H9 (cell line): ENCODE measurements at regions not wholly inside any gene's neighbourhood (a gene's known extent, or its start where the extent isn't known, plus 50 kb on each side); places are given as distances from the start of the nearest gene placed in this dataset.

Experiments used
- DNase-seq: peaks from one replicate; pipeline ENCODE4 v3.0.0-alpha.2; 2017
- H2AFZ ChIP-seq: one replicate; pipeline ENCODE4 v1.6.1; 2013; ENCODE audit warnings: mild to moderate bottlenecking, low read length, control low read depth, moderate library complexity
- H2AK5ac ChIP-seq: 2 replicates; pipeline ENCODE4 v1.6.1; 2013; ENCODE audit warnings: low read length, control low read depth, mixed read lengths; ENCODE audit not compliant: insufficient read length
- H2BK120ac ChIP-seq: one replicate; pipeline ENCODE4 v1.6.1; 2013; ENCODE audit warnings: low read depth, mild to moderate bottlenecking, low read length, control low read depth, inconsistent platforms; ENCODE audit not compliant: poor library complexity, severe bottlenecking
- H2BK12ac ChIP-seq: 2 replicates; pipeline ENCODE4 v1.6.1; 2013; ENCODE audit warnings: low read length, control low read depth, mixed read lengths, low read depth; ENCODE audit not compliant: insufficient read length
- H2BK15ac ChIP-seq: 2 replicates; pipeline ENCODE4 v1.6.1; 2013; ENCODE audit warnings: low read depth, low read length, control low read depth
- H2BK20ac ChIP-seq: one replicate; pipeline ENCODE4 v1.6.1; 2013; ENCODE audit warnings: low read depth, mild to moderate bottlenecking, low read length, control low read depth, inconsistent platforms; ENCODE audit not compliant: poor library complexity, severe bottlenecking
- H2BK5ac ChIP-seq: 2 replicates; pipeline ENCODE4 v1.6.1; 2013; ENCODE audit warnings: low read length, control low read depth, mixed read lengths; ENCODE audit not compliant: insufficient read length
- H3K14ac ChIP-seq: 2 replicates; pipeline ENCODE4 v1.6.1; 2013; ENCODE audit warnings: low read length, control low read depth; ENCODE audit not compliant: insufficient read depth
- H3K18ac ChIP-seq: 2 replicates; pipeline ENCODE4 v1.6.1; 2013; ENCODE audit warnings: low read depth, mild to moderate bottlenecking, mixed read lengths, low read length, control low read depth; ENCODE audit not compliant: insufficient read length
- H3K23ac ChIP-seq: 2 replicates; pipeline ENCODE4 v1.6.1; 2013; ENCODE audit warnings: low read length, control low read depth, mixed read lengths, low read depth; ENCODE audit not compliant: insufficient read length
- H3K23me2 ChIP-seq: 2 replicates; pipeline ENCODE4 v1.6.1; 2013; ENCODE audit warnings: low read depth, mild to moderate bottlenecking, mixed read lengths, low read length, control low read depth; ENCODE audit not compliant: insufficient read length, poor library complexity, severe bottlenecking
- H3K27ac ChIP-seq: 2 replicates; pipeline ENCODE4 v1.5.1; 2013; ENCODE audit warnings: low read length, control low read depth, mixed read lengths, low read depth; ENCODE audit not compliant: insufficient read length
- H3K27me3 ChIP-seq: 2 replicates; pipeline ENCODE4 v1.6.1; 2013; ENCODE audit warnings: low read length, control low read depth, inconsistent platforms; ENCODE audit not compliant: insufficient read depth
- H3K4ac ChIP-seq: 2 replicates; pipeline ENCODE4 v1.6.1; 2013; ENCODE audit warnings: low read depth, mild to moderate bottlenecking, control low read depth, inconsistent platforms, low read length, moderate library complexity
- H3K4me1 ChIP-seq: 2 replicates; pipeline ENCODE4 v1.6.1; 2013; ENCODE audit warnings: low read length, control low read depth, inconsistent platforms; ENCODE audit not compliant: insufficient read depth
- H3K4me2 ChIP-seq: 2 replicates; pipeline ENCODE4 v1.6.1; 2013; ENCODE audit warnings: low read length, control low read depth, mixed read lengths; ENCODE audit not compliant: insufficient read length, insufficient read depth
- H3K56ac ChIP-seq: 2 replicates; pipeline ENCODE4 v1.6.1; 2013; ENCODE audit warnings: low read depth, mild to moderate bottlenecking, mixed read lengths, low read length, control low read depth; ENCODE audit not compliant: insufficient read length
- H3K79me1 ChIP-seq: 2 replicates; pipeline ENCODE4 v1.6.1; 2013; ENCODE audit warnings: low read depth, mild to moderate bottlenecking, moderate library complexity, low read length, control low read depth, inconsistent platforms; ENCODE audit not compliant: insufficient read depth, poor library complexity, severe bottlenecking
- H3K79me2 ChIP-seq: 2 replicates; pipeline ENCODE4 v1.6.1; 2013; ENCODE audit warnings: low read length, control low read depth, inconsistent platforms; ENCODE audit not compliant: insufficient read depth
- H3K9ac ChIP-seq: 2 replicates; pipeline ENCODE4 v1.6.1; 2013; ENCODE audit warnings: low read length, control low read depth, mixed read lengths; ENCODE audit not compliant: insufficient read length; ENCODE audit errors: extremely low read depth
- H3K9me3 ChIP-seq: one replicate; pipeline ENCODE4 v1.6.1; 2013; ENCODE audit warnings: low read depth, low read length, inconsistent platforms; ENCODE audit not compliant: control insufficient read depth
- H3T11ph ChIP-seq: one replicate; pipeline ENCODE4 v1.6.1; 2013; ENCODE audit warnings: mild to moderate bottlenecking, low read length, control low read depth, inconsistent platforms
- H4K20me1 ChIP-seq: one replicate; pipeline ENCODE4 v1.6.1; 2013; ENCODE audit not compliant: control insufficient read depth, insufficient read length, insufficient read depth
- H4K5ac ChIP-seq: 2 replicates; pipeline ENCODE4 v1.6.1; 2013; ENCODE audit warnings: low read depth, mild to moderate bottlenecking, mixed read lengths, low read length, control low read depth; ENCODE audit not compliant: insufficient read length
- H4K8ac ChIP-seq: replicated peaks from 2 replicates; pipeline ENCODE4 v1.6.1; 2013; ENCODE audit warnings: low read length, control low read depth, mixed read lengths, low read depth; ENCODE audit not compliant: insufficient read length
- H4K91ac ChIP-seq: 2 replicates; pipeline ENCODE4 v1.6.1; 2013; ENCODE audit warnings: low read depth, mild to moderate bottlenecking, moderate library complexity, mixed read lengths, low read length, control low read depth; ENCODE audit not compliant: insufficient read length
- H3K27ac Mint-ChIP-seq, 3 experiments: 2 replicates in 2 of 3; 3 replicates in 1 of 3; pipeline ENCODE4 v1.8.0; 2020 to 2021; ENCODE audit warnings: mixed read lengths in 3 of 3, mild to moderate bottlenecking in 1 of 3, moderate library complexity in 1 of 3
- H3K27me3 Mint-ChIP-seq: 2 replicates; pipeline ENCODE4 v1.8.0; 2021; ENCODE audit warnings: low read depth, mild to moderate bottlenecking, moderate library complexity, mixed read lengths
- H3K36me3 Mint-ChIP-seq, 3 experiments: 2 replicates in 2 of 3; 3 replicates in 1 of 3; pipeline ENCODE4 v1.8.0; 2020 to 2021; ENCODE audit warnings: low read depth in 3 of 3, mixed read lengths in 3 of 3; ENCODE audit not compliant: insufficient read depth in 1 of 3
- H3K4me1 Mint-ChIP-seq, 2 experiments: 2 replicates each; pipeline ENCODE4 v1.8.0; 2020; ENCODE audit warnings: mixed read lengths in 2 of 2
- H3K4me3 Mint-ChIP-seq, 2 experiments: 2 replicates in 1 of 2; 3 replicates in 1 of 2; pipeline ENCODE4 v1.8.0; 2020 to 2021; ENCODE audit warnings: mild to moderate bottlenecking in 2 of 2, mixed read lengths in 2 of 2, moderate library complexity in 1 of 2
- H3K9me3 Mint-ChIP-seq, 2 experiments: 2 replicates in 1 of 2; 3 replicates in 1 of 2; pipeline ENCODE4 v1.8.0; 2020; ENCODE audit warnings: mild to moderate bottlenecking in 2 of 2, mixed read lengths in 2 of 2, moderate library complexity in 1 of 2
- WGBS: extraction: QIAGEN DNeasy Blood & Tissue Kit; methylation state at CpG from one replicate; pipeline ENCODE4 v1.1.7; 2013; ENCODE audit warnings: missing lambda C conversion rate, low lambda C conversion rate, mixed read lengths; ENCODE audit not compliant: insufficient read length; ENCODE audit errors: extremely low coverage; 5-methylcytosine and 5-hydroxymethylcytosine counted together
- TF ChIP-seq, protein P1 (sequence below): fragments of 200-600 bp; sonication (generic); conservative IDR thresholded peaks from 3 replicates; pipeline ENCODE4 v1.8.0; 2021; ENCODE audit warnings: antibody characterized with exemption, mild to moderate bottlenecking

GRCh38 chr5:124957063-124957462 lies 210.6 kb upstream of the ZNF608 start:
- H3T11ph ChIP-seq: no peak overlapping the region
- Mint-ChIP-seq H3K4me1 (peaks cover 2% of the 10 kb centered on the region in 2 experiments; a peak in 3 of 4 replicates), H3K4me3 (no peak overlapping the region), H3K27ac (no peak overlapping the region), H3K9me3 (peaks cover 0 to 3% of the 10 kb centered on the region in 2 experiments; a peak in 2 of 5 replicates), H3K27me3 (no peaks in the 10 kb centered on the region), H3K36me3 (0 out of 7 replicates have a peak, but pooled peaks cover 0 to 8% (median 0%) of the 10 kb centered on the region in 3 experiments)
- no peak overlapping the region for H3K4me2 ChIP-seq
- no peak overlapping the region for H4K8ac ChIP-seq
- no peak overlapping the region for H3K27ac ChIP-seq
- no peaks in the 10 kb centered on the region for H3K79me2 ChIP-seq
- H2BK15ac ChIP-seq: no peak overlapping the region
- no peak overlapping the region for H3K4ac ChIP-seq
- no peak overlapping the region for H2BK120ac ChIP-seq
- no peaks in the 10 kb centered on the region for H3K79me1 ChIP-seq
- no peak for DNase-seq
- H3K9ac ChIP-seq: no peak overlapping the region
- H4K20me1 ChIP-seq: no peaks in the 10 kb centered on the region
- WGBS: no CpG with 5 or more reads among the region's 5 CpGs
- no peaks in the 10 kb centered on the region for H3K4me1 ChIP-seq
- TF ChIP-seq, protein P1, sequence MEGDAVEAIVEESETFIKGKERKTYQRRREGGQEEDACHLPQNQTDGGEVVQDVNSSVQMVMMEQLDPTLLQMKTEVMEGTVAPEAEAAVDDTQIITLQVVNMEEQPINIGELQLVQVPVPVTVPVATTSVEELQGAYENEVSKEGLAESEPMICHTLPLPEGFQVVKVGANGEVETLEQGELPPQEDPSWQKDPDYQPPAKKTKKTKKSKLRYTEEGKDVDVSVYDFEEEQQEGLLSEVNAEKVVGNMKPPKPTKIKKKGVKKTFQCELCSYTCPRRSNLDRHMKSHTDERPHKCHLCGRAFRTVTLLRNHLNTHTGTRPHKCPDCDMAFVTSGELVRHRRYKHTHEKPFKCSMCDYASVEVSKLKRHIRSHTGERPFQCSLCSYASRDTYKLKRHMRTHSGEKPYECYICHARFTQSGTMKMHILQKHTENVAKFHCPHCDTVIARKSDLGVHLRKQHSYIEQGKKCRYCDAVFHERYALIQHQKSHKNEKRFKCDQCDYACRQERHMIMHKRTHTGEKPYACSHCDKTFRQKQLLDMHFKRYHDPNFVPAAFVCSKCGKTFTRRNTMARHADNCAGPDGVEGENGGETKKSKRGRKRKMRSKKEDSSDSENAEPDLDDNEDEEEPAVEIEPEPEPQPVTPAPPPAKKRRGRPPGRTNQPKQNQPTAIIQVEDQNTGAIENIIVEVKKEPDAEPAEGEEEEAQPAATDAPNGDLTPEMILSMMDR: no peak
- H2BK20ac ChIP-seq: no peak overlapping the region
- no peaks in the 10 kb centered on the region for H3K27me3 ChIP-seq
- no peak overlapping the region for H4K91ac ChIP-seq
- H3K14ac ChIP-seq: no peak overlapping the region
- H3K56ac ChIP-seq: no peak overlapping the region
- H3K18ac ChIP-seq: no peak overlapping the region
- H2BK5ac ChIP-seq: no peak overlapping the region
- H3K9me3 ChIP-seq: no peaks in the 10 kb centered on the region
- H3K23me2 ChIP-seq: no peaks in the 10 kb centered on the region
- H4K5ac ChIP-seq: no peak overlapping the region
- H2AK5ac ChIP-seq: no peak overlapping the region
- no peak overlapping the region for H3K23ac ChIP-seq
- no peak overlapping the region for H2AFZ ChIP-seq
- no peak overlapping the region for H2BK12ac ChIP-seq
